ENCODE measurements at regions not wholly inside any gene's neighbourhood (a gene's known extent, or its start where the extent isn't known, plus 50 kb on each side); places are given as distances from the start of the nearest gene placed in this dataset.

DNA sequence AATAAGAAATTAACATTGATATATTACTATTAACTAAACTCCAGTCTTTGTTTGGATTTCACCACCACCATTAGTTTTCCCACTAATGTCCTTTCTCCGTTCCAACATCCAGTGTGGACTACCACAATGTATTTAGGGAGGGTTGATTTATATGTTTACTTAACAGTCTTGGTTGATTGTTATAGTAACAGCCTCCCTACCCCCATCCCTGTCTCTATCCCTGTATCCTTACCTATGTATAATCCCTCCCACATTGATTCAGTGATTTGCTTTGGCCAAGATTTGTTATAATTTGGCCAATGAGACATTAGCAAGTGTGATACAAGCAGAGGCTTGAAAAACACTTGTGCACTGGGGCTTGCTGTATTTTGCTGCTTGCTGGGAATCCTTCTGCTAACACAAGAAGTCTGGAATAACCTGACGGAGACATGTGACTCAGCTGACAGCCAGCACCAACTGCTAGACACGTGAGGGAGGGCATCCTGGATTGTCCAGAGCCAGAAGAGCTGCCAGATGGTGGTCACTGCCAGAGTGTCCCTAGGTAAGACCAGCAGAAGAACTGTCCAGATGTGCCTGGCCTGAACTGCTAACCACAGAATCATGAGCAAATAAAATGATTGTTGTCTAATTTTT, 51.2 kb upstream of the TCF7 start:
- Histone ChIP-seq H3K9me3 (ENCODE audit: control insufficient read depth in 1 of 2, low read length in 2 of 2) (no peaks in the 10 kb centered on the region), H3K4me3 (ENCODE audit: low read length in 2 of 2) (no peak overlapping the region), H3K27me3 (ENCODE audit: insufficient read depth, low read length) (no peaks in the 10 kb centered on the region), H3K4me1 (ENCODE audit: insufficient read depth, low read length) (peaks cover 7% of the 10 kb centered on the region), H3K27ac (ENCODE audit: low read depth, low read length) (no peak overlapping the region), H3K36me3 (ENCODE audit: insufficient read depth, low read length) (no peaks in the 10 kb centered on the region)
- DNase-seq = no peak
- Mint-ChIP-seq H3K4me1 (peaks cover 3 to 13% (median 8%) of the 10 kb centered on the region in 4 donors), H3K27ac (peak overlapping the region in 2 of 7 donors; percentile 42 to 48), H3K9me3 (no peaks in the 10 kb centered on the region), H3K27me3 (no peaks in the 10 kb centered on the region), H3K4me3 (no peak overlapping the region), H3K36me3 (no peaks in the 10 kb centered on the region)
- intact Hi-C loops (cut with micrococcal nuclease) = no loop called here
- CTCF ChIA-PET (ENCODE audit: partially characterized antibody) = interaction anchor here (1.1 to 5.0 kb wide), 3 partner anchors 19 to 77 kb away, joined by 3 to 31 read pairs (median 5); no protein-coding TSS in a partner anchor
- POLR2A ChIA-PET (ENCODE audit: partially characterized antibody) = interaction anchor here (1.1 kb wide), 1 partner anchor 62 kb away, joined by 3 read pairs; no protein-coding TSS in a partner anchor

GRCh38 chr5:134059758-134060495, 54.6 kb upstream of the TCF7 start:
- Histone ChIP-seq H3K27ac (ENCODE audit: low read depth, low read length) (no peak overlapping the region), H3K4me3 (ENCODE audit: low read length in 2 of 2) (no peak overlapping the region), H3K9me3 (ENCODE audit: control insufficient read depth in 1 of 2, low read length in 2 of 2) (no peaks in the 10 kb centered on the region), H3K27me3 (ENCODE audit: insufficient read depth, low read length) (no peaks in the 10 kb centered on the region), H3K4me1 (ENCODE audit: insufficient read depth, low read length) (peaks cover 3% of the 10 kb centered on the region), H3K36me3 (ENCODE audit: insufficient read depth, low read length) (no peaks in the 10 kb centered on the region)
- CTCF ChIA-PET (ENCODE audit: partially characterized antibody) = interaction anchor here (0.9 to 3.2 kb wide), 6 partner anchors 16 to 93 kb away, joined by 3 to 16 read pairs (median 4); no protein-coding TSS in a partner anchor
- H3K4me1 Mint-ChIP-seq = peaks cover 2 to 7% (median 3%) of the 10 kb centered on the region in 4 donors
- POLR2A ChIA-PET (ENCODE audit: partially characterized antibody) = interaction anchor here (1.2 to 1.6 kb wide), 2 partner anchors 8 to 40 kb away, joined by 3 to 5 read pairs; no protein-coding TSS in a partner anchor
- DNase-seq = no peak
- H3K9me3 Mint-ChIP-seq = no peaks in the 10 kb centered on the region
- peak overlapping the region in 2 of 7 donors; percentile 17 to 41 for H3K27ac Mint-ChIP-seq
- no peaks in the 10 kb centered on the region for H3K27me3 Mint-ChIP-seq
- H3K36me3 Mint-ChIP-seq = no peaks in the 10 kb centered on the region
- no peak overlapping the region for H3K4me3 Mint-ChIP-seq
- intact Hi-C loops (cut with micrococcal nuclease) = no loop called here

GRCh38 chr5:134055015-134055414, 50.2 kb upstream of the VDAC1 start:
- no peak for DNase-seq
- H3K4me3 ChIP-seq (ENCODE audit: low read length in 2 of 2) = no peak overlapping the region
- peak overlapping the region in 4 of 7 donors; percentile 18 to 87 (median 78) for H3K27ac Mint-ChIP-seq
- no peaks in the 10 kb centered on the region for H3K36me3 ChIP-seq (ENCODE audit: insufficient read depth, low read length)
- peaks cover 16 to 44% (median 34%) of the 10 kb centered on the region in 4 donors for H3K4me1 Mint-ChIP-seq
- no peaks in the 10 kb centered on the region for H3K9me3 Mint-ChIP-seq
- no peak overlapping the region for H3K27ac ChIP-seq (ENCODE audit: low read depth, low read length)
- no peaks in the 10 kb centered on the region for H3K27me3 Mint-ChIP-seq
- H3K27me3 ChIP-seq (ENCODE audit: insufficient read depth, low read length) = no peaks in the 10 kb centered on the region
- intact Hi-C loops (cut with micrococcal nuclease) = no loop called here
- H3K4me1 ChIP-seq (ENCODE audit: insufficient read depth, low read length) = peaks cover 32% of the 10 kb centered on the region
- H3K9me3 ChIP-seq (ENCODE audit: control insufficient read depth in 1 of 2, low read length in 2 of 2) = no peaks in the 10 kb centered on the region
- ChIA-PET POLR2A (ENCODE audit: partially characterized antibody) (interaction anchor here (1.2 to 2.9 kb wide), 6 partner anchors 11 to 121 kb away, joined by 3 to 27 read pairs (median 6); partner anchors contain the start of gene TCF7), CTCF (ENCODE audit: partially characterized antibody) (interaction anchor here (0.7 to 4.6 kb wide), 5 partner anchors 10 to 351 kb away, joined by 5 to 47 read pairs (median 7); no protein-coding TSS in a partner anchor)
- no peak overlapping the region for H3K4me3 Mint-ChIP-seq
- no peaks in the 10 kb centered on the region for H3K36me3 Mint-ChIP-seq

Measured in CD4-positive, alpha-beta memory T cell (primary cell).